GM23338 (cell line): ENCODE measurements at regions not wholly inside any gene's neighbourhood (a gene's known extent, or its start where the extent isn't known, plus 50 kb on each side); places are given as distances from the start of the nearest gene placed in this dataset.

Experiments used
- ATAC-seq: fragments of 200-7000 bp; cut with Tn5 transposase; 3 replicates; pipeline ENCODE4 v1.9.1; 2020
- DNase-seq: peaks from one replicate; pipeline ENCODE4 v3.0.0-alpha.2; 2015; ENCODE audit warnings: low spot score
- H2AFZ ChIP-seq: fragments of 200-600 bp; sonication (generic); 2 replicates; pipeline ENCODE4 v1.8.0; 2016; ENCODE audit warnings: antibody characterized with exemption, mild to moderate bottlenecking, moderate library complexity
- H3F3A ChIP-seq: fragments of 200-600 bp; sonication (generic); replicated peaks from 2 replicates; pipeline ENCODE4 v1.8.0; 2017; ENCODE audit warnings: antibody characterized with exemption, mixed run types, low read depth
- H3K27ac ChIP-seq: fragments of 200-600 bp; sonication (generic); 2 replicates; pipeline ENCODE4 v1.6.1; 2016; ENCODE audit warnings: low read depth
- H3K27me3 ChIP-seq: fragments of 200-600 bp; sonication (generic); 2 replicates; pipeline ENCODE4 v1.8.0; 2016; ENCODE audit warnings: mild to moderate bottlenecking, mixed run types, moderate library complexity; ENCODE audit not compliant: insufficient read depth
- H3K36me3 ChIP-seq: fragments of 200-600 bp; sonication (generic); 2 replicates; pipeline ENCODE4 v1.8.0; 2016; ENCODE audit warnings: mild to moderate bottlenecking; ENCODE audit not compliant: insufficient read depth
- H3K4me1 ChIP-seq: fragments of 200-600 bp; sonication (generic); 2 replicates; pipeline ENCODE4 v1.8.0; 2016; ENCODE audit warnings: mild to moderate bottlenecking, moderate library complexity; ENCODE audit not compliant: insufficient read depth
- H3K4me2 ChIP-seq: fragments of 200-600 bp; sonication (generic); 2 replicates; pipeline ENCODE4 v1.7.1; 2017; ENCODE audit warnings: mixed run types
- H3K4me3 ChIP-seq: fragments of 200-600 bp; sonication (generic); 2 replicates; pipeline ENCODE4 v1.6.1; 2016; ENCODE audit warnings: mixed run types
- H3K79me2 ChIP-seq: fragments of 200-600 bp; sonication (generic); replicated peaks from 2 replicates; pipeline ENCODE4 v1.8.0; 2017; ENCODE audit warnings: mild to moderate bottlenecking; ENCODE audit not compliant: insufficient read depth
- H3K9me2 ChIP-seq: fragments of 200-600 bp; sonication (generic); 2 replicates; pipeline ENCODE4 v1.8.0; 2017; ENCODE audit not compliant: insufficient read depth
- H4K20me1 ChIP-seq: fragments of 200-600 bp; sonication (generic); replicated peaks from 2 replicates; pipeline ENCODE4 v1.8.0; 2017; ENCODE audit warnings: mild to moderate bottlenecking; ENCODE audit not compliant: insufficient read depth
- H3K27ac Mint-ChIP-seq: 2 replicates; pipeline ENCODE4 v1.8.0; 2020; ENCODE audit warnings: inconsistent platforms, mild to moderate bottlenecking, moderate library complexity, mixed read lengths
- H3K27me3 Mint-ChIP-seq: 3 replicates; pipeline ENCODE4 v1.8.0; 2022; ENCODE audit warnings: low read depth, mild to moderate bottlenecking, moderate library complexity, mixed read lengths, inconsistent platforms; ENCODE audit not compliant: insufficient read depth, poor library complexity
- H3K36me3 Mint-ChIP-seq: 3 replicates; pipeline ENCODE4 v1.8.0; 2021; ENCODE audit warnings: low read depth, mild to moderate bottlenecking, inconsistent platforms, moderate library complexity, mixed read lengths
- H3K4me1 Mint-ChIP-seq: 3 replicates; pipeline ENCODE4 v1.8.0; 2020; ENCODE audit warnings: mild to moderate bottlenecking, inconsistent platforms, mixed read lengths
- H3K4me3 Mint-ChIP-seq: 3 replicates; pipeline ENCODE4 v1.8.0; 2021; ENCODE audit warnings: moderate library complexity, mild to moderate bottlenecking, inconsistent platforms, mixed read lengths
- H3K9me3 Mint-ChIP-seq: 3 replicates; pipeline ENCODE4 v1.8.0; 2020; ENCODE audit warnings: moderate library complexity, mild to moderate bottlenecking, inconsistent platforms, mixed read lengths
- CREB1 ChIP-seq: fragments of 250-450 bp; sonication (Bioruptor Pico); IDR thresholded peaks from 2 replicates; pipeline ENCODE4 v1.5.0; 2020; ENCODE audit warnings: low read depth, mild to moderate bottlenecking, moderate library complexity
- ETS1 ChIP-seq: IDR thresholded peaks from 2 replicates; pipeline ENCODE4 v1.6.1; 2016; ENCODE audit warnings: antibody characterized with exemption
- EZH2phosphoT487 ChIP-seq: fragments of 200-600 bp; sonication (generic); IDR thresholded peaks from one replicate; pipeline ENCODE4 v1.8.1; 2018; ENCODE audit warnings: antibody characterized with exemption; ENCODE audit not compliant: unreplicated experiment
- NANOG ChIP-seq: IDR thresholded peaks from 2 replicates; pipeline ENCODE4 v1.6.1; 2016; ENCODE audit warnings: antibody characterized with exemption, borderline replicate concordance
- REST ChIP-seq: IDR thresholded peaks from one replicate; pipeline ENCODE4 v1.6.1; 2018; ENCODE audit warnings: antibody characterized with exemption; ENCODE audit not compliant: unreplicated experiment
- STAT1 ChIP-seq: IDR thresholded peaks from one replicate; pipeline ENCODE4 v1.6.1; 2016; ENCODE audit warnings: antibody characterized with exemption; ENCODE audit not compliant: unreplicated experiment
- ZNF462 ChIP-seq: fragments of 250-450 bp; sonication (Bioruptor Pico); IDR thresholded peaks from 2 replicates; pipeline ENCODE4 v1.5.0; 2020; ENCODE audit warnings: mild to moderate bottlenecking, moderate library complexity

- TF ChIP-seq NANOG (no peak), EZH2phosphoT487 (no peak), CREB1 (CRISPR knock-in tag) (no peak), ETS1 (no peak)
Measured at GRCh38 chr12:124677552-124678356, 110.3 kb upstream of the NCOR2 start (continued).

GRCh38 chr12:124676714-124677462 is 109.5 kb upstream of the NCOR2 start:
- Mint-ChIP-seq H3K4me1 (peaks cover 19% of the 10 kb centered on the region), H3K27ac (peak overlapping the region; percentile 63; the same call in 1 of the 2 replicates), H3K27me3 (peaks cover 8% of the 10 kb centered on the region), H3K4me3 (no peak overlapping the region), H3K36me3 (no peaks in the 10 kb centered on the region; the same call in 2 of the 3 replicates), H3K9me3 (no peaks in the 10 kb centered on the region; the same call in 2 of the 3 replicates)
- Histone ChIP-seq H3K4me2 (no peak overlapping the region), H3K4me1 (no peaks in the 10 kb centered on the region), H3F3A (peaks cover 9% of the 10 kb centered on the region; the same call in 1 of the 2 replicates), H3K9me2 (no peaks in the 10 kb centered on the region), H3K27ac (no peak overlapping the region), H3K27me3 (no peaks in the 10 kb centered on the region), H2AFZ (no peak overlapping the region), H3K36me3 (no peaks in the 10 kb centered on the region), H4K20me1 (no peaks in the 10 kb centered on the region), H3K79me2 (no peaks in the 10 kb centered on the region), H3K4me3 (no peak overlapping the region)
- ATAC-seq: no peak; the same call in 2 of the 3 replicates
- no peak for DNase-seq
- TF ChIP-seq REST: no peak
- no peak for TF ChIP-seq ZNF462
- no peak for TF ChIP-seq STAT1
- TF ChIP-seq EZH2phosphoT487: no peak
- no peak for TF ChIP-seq ETS1
- TF ChIP-seq CREB1 (CRISPR knock-in tag): no peak
